ENCODE measurements at regions not wholly inside any gene's neighbourhood (a gene's known extent, or its start where the extent isn't known, plus 50 kb on each side); places are given as distances from the start of the nearest gene placed in this dataset.

DNA sequence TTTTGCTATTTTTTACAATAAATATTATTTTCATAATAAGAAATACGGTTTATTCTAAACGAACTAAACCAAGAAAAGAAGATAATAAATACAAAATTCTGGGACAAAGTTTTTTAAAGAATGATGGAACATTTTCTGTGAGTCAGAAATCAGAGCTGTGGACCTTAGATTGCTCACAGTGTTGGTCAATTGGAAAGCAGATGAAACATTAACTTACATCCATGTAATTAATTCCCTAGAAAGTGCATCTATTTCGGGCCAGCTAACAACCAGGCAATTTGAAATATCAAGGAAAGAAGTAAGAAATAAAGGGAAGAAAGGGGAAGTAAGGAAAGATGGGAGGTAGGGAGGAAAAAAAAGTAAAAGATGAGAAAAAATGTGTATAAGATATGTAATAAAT is 1569.8 kb upstream of the TENM4 start:
- peaks cover 4% of the 10 kb centered on the region for H3K4me1 ChIP-seq (ENCODE audit: low read depth)
- TF ChIP-seq CTCF (IDR thresholded peaks at IDR 0.05; ENCODE audit: low read depth, low read length) = no peak
- no peak for DNase-seq (ENCODE audit: low read depth in 1 of 2, low spot score in 1 of 2)
- H3K27me3 ChIP-seq = no peaks in the 10 kb centered on the region
- no peaks in the 10 kb centered on the region for H3K9me3 ChIP-seq (ENCODE audit: low read depth)
- no peak overlapping the region for H3K27ac ChIP-seq
- no peaks in the 10 kb centered on the region for H3K36me3 ChIP-seq
- H3K4me3 ChIP-seq = no peak overlapping the region

- DNase-seq (ENCODE audit: low read depth in 1 of 2, low spot score in 1 of 2) = peak; percentile 15 to 59
- H3K36me3 ChIP-seq = no peaks in the 10 kb centered on the region
- no peaks in the 10 kb centered on the region for H3K9me3 ChIP-seq (ENCODE audit: low read depth)
- H3K4me3 ChIP-seq = no peak overlapping the region
- H3K27me3 ChIP-seq = no peaks in the 10 kb centered on the region
- H3K27ac ChIP-seq = no peak overlapping the region
- peaks cover 4% of the 10 kb centered on the region for H3K4me1 ChIP-seq (ENCODE audit: low read depth)
- peak; percentile 23 for TF ChIP-seq CTCF (IDR thresholded peaks at IDR 0.05; ENCODE audit: low read depth, low read length)
These were observed 1566.2 kb upstream of the TENM4 start for GRCh38 chr11:81007046-81007445.

DNA sequence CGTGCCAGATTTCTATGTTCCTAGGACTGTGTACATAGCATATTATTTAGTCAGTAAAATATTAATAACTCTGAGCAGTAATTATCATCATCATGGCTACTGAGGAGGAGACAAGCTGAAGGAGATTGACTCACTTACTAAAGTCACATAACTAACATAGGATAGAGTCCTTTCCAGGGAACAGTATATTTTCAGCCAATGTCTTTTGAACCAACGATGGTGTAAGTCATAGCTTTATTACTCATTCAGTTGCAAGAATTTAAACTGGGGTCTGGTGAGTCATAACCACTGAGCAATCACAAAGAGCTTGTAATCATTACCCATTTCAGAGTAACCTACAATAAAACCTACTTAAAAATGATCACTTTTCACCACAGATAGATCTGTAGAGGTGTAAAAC is 1564.8 kb upstream of the TENM4 start:
- Histone ChIP-seq H3K9me3 (ENCODE audit: low read depth) (no peaks in the 10 kb centered on the region), H3K27ac (no peak overlapping the region), H3K27me3 (no peaks in the 10 kb centered on the region), H3K4me1 (ENCODE audit: low read depth) (peaks cover 4% of the 10 kb centered on the region), H3K36me3 (no peaks in the 10 kb centered on the region), H3K4me3 (no peak overlapping the region)
- peak in 1 of 2 donors; percentile 80 for DNase-seq (ENCODE audit: low read depth in 1 of 2, low spot score in 1 of 2)
- TF ChIP-seq CTCF (IDR thresholded peaks at IDR 0.05; ENCODE audit: low read depth, low read length) = no peak

DNA sequence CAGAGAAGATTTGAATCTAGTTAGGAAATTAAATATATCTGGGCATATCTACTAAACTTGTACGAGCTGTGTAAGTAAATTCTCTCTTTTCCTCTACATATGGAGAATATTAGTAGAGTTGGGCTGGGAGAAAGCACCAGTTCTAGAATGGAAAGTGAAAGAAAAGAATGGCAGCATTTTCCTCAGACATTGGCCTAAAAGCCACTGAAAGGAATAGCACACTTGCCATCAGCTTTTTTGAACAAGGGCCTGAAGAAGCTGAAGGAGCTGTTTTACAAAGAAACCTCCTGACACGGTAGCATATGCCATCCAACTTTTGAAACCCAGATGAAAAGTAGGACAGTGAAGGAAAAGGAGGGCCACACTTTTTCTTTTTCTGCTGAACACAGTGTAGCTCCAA is 1563.7 kb upstream of the TENM4 start:
- no peak for TF ChIP-seq CTCF (IDR thresholded peaks at IDR 0.05; ENCODE audit: low read depth, low read length)
- H3K4me3 ChIP-seq = no peak overlapping the region
- DNase-seq (ENCODE audit: low read depth in 1 of 2, low spot score in 1 of 2) = no peak
- H3K36me3 ChIP-seq = no peaks in the 10 kb centered on the region
- no peaks in the 10 kb centered on the region for H3K27me3 ChIP-seq
- peaks cover 4% of the 10 kb centered on the region for H3K4me1 ChIP-seq (ENCODE audit: low read depth)
- H3K27ac ChIP-seq = no peak overlapping the region
- H3K9me3 ChIP-seq (ENCODE audit: low read depth) = no peaks in the 10 kb centered on the region

DNA sequence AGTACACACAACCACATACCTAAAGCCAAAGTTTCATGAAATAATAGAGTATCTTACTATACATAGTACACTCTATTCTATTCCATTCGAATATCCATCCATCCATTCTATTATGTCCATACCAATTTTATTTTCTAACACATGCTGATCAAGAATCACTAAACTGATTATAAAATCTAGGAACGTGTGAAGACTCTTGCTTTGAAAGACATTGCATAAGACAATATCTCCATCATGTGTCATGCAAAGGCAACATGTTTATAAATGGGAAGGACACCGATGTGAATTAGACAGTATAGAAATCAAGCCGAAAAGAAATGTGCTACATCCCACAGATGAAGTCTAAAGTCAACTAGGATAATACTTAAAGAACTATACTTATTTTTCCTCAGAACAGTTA is 1561.5 kb upstream of the TENM4 start:
- Histone ChIP-seq H3K27me3 (no peaks in the 10 kb centered on the region), H3K9me3 (ENCODE audit: low read depth) (no peaks in the 10 kb centered on the region), H3K4me3 (no peak overlapping the region), H3K4me1 (ENCODE audit: low read depth) (peaks cover 4% of the 10 kb centered on the region), H3K36me3 (no peaks in the 10 kb centered on the region), H3K27ac (no peak overlapping the region)
- no peak for DNase-seq (ENCODE audit: low read depth in 1 of 2, low spot score in 1 of 2)
- no peak for TF ChIP-seq CTCF (IDR thresholded peaks at IDR 0.05; ENCODE audit: low read depth, low read length)

GRCh38 chr11:81000735-81001134 is 1559.9 kb upstream of the TENM4 start:
- no peak overlapping the region for H3K4me3 ChIP-seq
- no peaks in the 10 kb centered on the region for H3K36me3 ChIP-seq
- no peaks in the 10 kb centered on the region for H3K27me3 ChIP-seq
- H3K27ac ChIP-seq = no peak overlapping the region
- TF ChIP-seq CTCF (IDR thresholded peaks at IDR 0.05; ENCODE audit: low read depth, low read length) = no peak
- peaks cover 7% of the 10 kb centered on the region for H3K4me1 ChIP-seq (ENCODE audit: low read depth)
- no peaks in the 10 kb centered on the region for H3K9me3 ChIP-seq (ENCODE audit: low read depth)
- DNase-seq (ENCODE audit: low read depth in 1 of 2, low spot score in 1 of 2) = no peak
